Occipital lobe (tissue), 1 donor: ENCODE measurements at regions not wholly inside any gene's neighbourhood (a gene's known extent, or its start where the extent isn't known, plus 50 kb on each side); places are given as distances from the start of the nearest gene placed in this dataset.

Source experiments
- DNase-seq: peaks from one replicate; lab custom pipeline; 2025; lab: John Stamatoyannopoulos, UW

GRCh38 chr12:30507576-30507975 is 188.1 kb downstream of the IPO8 start:
- DNase-seq = no peak

GRCh38 chr12:30506411-30506810 is 189.3 kb downstream of the IPO8 start:
- no peak for DNase-seq

GRCh38 chr12:30501718-30502117 is 194.0 kb downstream of the IPO8 start:
- DNase-seq = no peak

- DNase-seq = no peak
Observed at GRCh38 chr12:30500532-30500931, 195.1 kb downstream of the IPO8 start.

- no peak for DNase-seq
Observed at GRCh38 chr12:30485230-30485890, 210.3 kb downstream of the IPO8 start.

GRCh38 chr12:30484658-30485057 is 211.0 kb downstream of the IPO8 start:
- DNase-seq = no peak

GRCh38 chr12:30482650-30483049 is 213.0 kb downstream of the IPO8 start:
- DNase-seq = no peak

- DNase-seq = no peak
Observed at GRCh38 chr12:30473274-30473673, 222.4 kb downstream of the IPO8 start.

GRCh38 chr12:30466093-30466585 is 229.5 kb downstream of the IPO8 start:
- no peak for DNase-seq

GRCh38 chr12:30463636-30464035 is 232.0 kb downstream of the IPO8 start:
- no peak for DNase-seq

GRCh38 chr12:30462249-30462648 is 233.4 kb downstream of the IPO8 start:
- DNase-seq = no peak

- no peak for DNase-seq
Observed at GRCh38 chr12:30461026-30461615, 234.5 kb downstream of the IPO8 start.

GRCh38 chr12:30458453-30458852 is 237.2 kb downstream of the IPO8 start:
- DNase-seq = no peak

GRCh38 chr12:30457621-30458289 is 237.9 kb downstream of the IPO8 start:
- DNase-seq = no peak

- no peak for DNase-seq
Observed at GRCh38 chr12:30450872-30451271, 244.8 kb downstream of the IPO8 start.

- no peak for DNase-seq
Observed at GRCh38 chr12:30450226-30450625, 245.4 kb downstream of the IPO8 start.

- DNase-seq = no peak
Observed at GRCh38 chr12:30448038-30448437, 247.6 kb downstream of the IPO8 start.

GRCh38 chr12:30447061-30447750 is 248.5 kb downstream of the IPO8 start:
- no peak for DNase-seq

GRCh38 chr12:30442461-30442860 is 253.2 kb downstream of the IPO8 start:
- DNase-seq = no peak

- no peak for DNase-seq
Observed at GRCh38 chr12:30440826-30441602, 254.7 kb downstream of the IPO8 start.

- no peak for DNase-seq
Observed at GRCh38 chr12:30439201-30439600, 256.5 kb downstream of the IPO8 start.
